ENCODE measurements at regions not wholly inside any gene's neighbourhood (a gene's known extent, or its start where the extent isn't known, plus 50 kb on each side); places are given as distances from the start of the nearest gene placed in this dataset.

GRCh38 chr3:59698091-59698490 lies 648.3 kb upstream of the CFAP20DC start:
- DNase-seq = no peak

GRCh38 chr3:59696783-59697182 lies 647.0 kb upstream of the CFAP20DC start:
- no peak for DNase-seq

- no peak for DNase-seq
Measured at GRCh38 chr3:59695860-59696259, 646.0 kb upstream of the CFAP20DC start.

GRCh38 chr3:59692117-59692516 lies 642.3 kb upstream of the CFAP20DC start:
- DNase-seq = no peak

GRCh38 chr3:59690886-59691285 lies 641.1 kb upstream of the CFAP20DC start:
- no peak for DNase-seq

GRCh38 chr3:59688636-59689035 lies 638.8 kb upstream of the CFAP20DC start:
- DNase-seq = no peak

GRCh38 chr3:59685432-59685831 lies 635.6 kb upstream of the CFAP20DC start:
- DNase-seq = no peak

GRCh38 chr3:59684766-59685165 lies 634.9 kb upstream of the CFAP20DC start:
- DNase-seq = no peak

GRCh38 chr3:59680919-59681318 lies 631.1 kb upstream of the CFAP20DC start:
- DNase-seq = no peak

GRCh38 chr3:59677747-59678702 lies 628.2 kb upstream of the CFAP20DC start:
- no peak for DNase-seq

- DNase-seq = no peak
Measured at GRCh38 chr3:59675495-59675894, 625.7 kb upstream of the CFAP20DC start.

- DNase-seq = no peak
Measured at GRCh38 chr3:59663076-59663850, 613.4 kb upstream of the CFAP20DC start.

- DNase-seq = no peak
Measured at GRCh38 chr3:59660852-59661625, 611.2 kb upstream of the CFAP20DC start.

GRCh38 chr3:59660376-59660775 lies 610.6 kb upstream of the CFAP20DC start:
- no peak for DNase-seq

GRCh38 chr3:59659755-59660154 lies 609.9 kb upstream of the CFAP20DC start:
- DNase-seq = no peak

- DNase-seq = no peak
Measured at GRCh38 chr3:59658866-59659265, 609.0 kb upstream of the CFAP20DC start.

GRCh38 chr3:59658274-59658673 lies 608.4 kb upstream of the CFAP20DC start:
- no peak for DNase-seq

- DNase-seq = no peak
Measured at GRCh38 chr3:59655418-59656015, 605.7 kb upstream of the CFAP20DC start.

- no peak for DNase-seq
Measured at GRCh38 chr3:59654480-59655417, 604.9 kb upstream of the CFAP20DC start.

- DNase-seq = no peak
Measured at GRCh38 chr3:59654123-59654479, 604.3 kb upstream of the CFAP20DC start.

- no peak for DNase-seq
Measured at GRCh38 chr3:59653405-59654122, 603.7 kb upstream of the CFAP20DC start.

Measured in cerebellar nuclear complex (tissue), 1 donor.